NCI-H1417 treated with DMSO at 0.1 percent for 48 hours (cell line): ENCODE measurements at regions not wholly inside any gene's neighbourhood (a gene's known extent, or its start where the extent isn't known, plus 50 kb on each side); places are given as distances from the start of the nearest gene placed in this dataset.
"Not testable (repeated sequence)": the region's sequence is repeated elsewhere in the genome, so short reads cannot be mapped to it uniquely, and the experiment has no call there.

ENCODE experiments used
- DNase-seq: peaks from one replicate; lab custom pipeline; 2025; lab: John Stamatoyannopoulos, UW

GRCh38 chr10:108544500-108545120 lies 1378.7 kb downstream of the XPNPEP1 start:
- DNase-seq: no peak

- DNase-seq: not testable (repeated sequence)
These were observed 1369.0 kb upstream of the SORCS1 start for GRCh38 chr10:108533551-108533950.

DNA sequence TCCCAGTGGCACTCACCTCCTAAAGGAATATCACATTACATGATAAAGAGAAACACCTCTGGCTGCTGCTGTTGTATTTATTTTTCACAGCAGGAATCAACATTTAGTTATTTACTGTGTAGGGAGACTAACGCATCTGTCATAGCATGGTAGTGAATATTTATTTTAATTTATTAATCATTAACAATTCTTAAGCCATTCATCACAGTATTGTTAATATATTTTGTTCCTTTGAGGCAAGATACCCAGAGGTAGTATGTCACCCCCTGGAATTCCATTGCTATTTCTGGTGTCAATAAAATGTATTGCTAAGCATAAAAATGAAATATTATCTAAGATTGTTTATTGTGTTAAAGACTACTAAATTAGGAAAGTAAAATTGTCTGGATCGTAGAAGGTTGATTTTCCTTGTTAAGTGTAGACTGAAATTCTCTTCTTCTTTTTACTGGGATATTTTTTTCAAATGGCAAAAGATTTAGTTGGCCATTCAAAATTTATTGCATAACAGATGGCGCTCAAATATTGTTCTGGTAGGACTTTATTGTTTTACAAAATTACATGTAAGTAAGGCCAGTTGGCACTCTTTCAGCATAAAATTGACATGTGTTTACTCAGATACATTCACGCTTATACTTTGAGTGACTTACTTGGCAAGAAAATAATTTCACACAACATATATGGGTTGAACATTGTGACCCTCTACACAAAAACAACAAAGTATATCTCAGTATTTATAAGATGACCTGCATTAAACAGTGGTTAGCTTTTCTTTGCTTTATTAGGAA lies 1358.7 kb upstream of the SORCS1 start:
- no peak for DNase-seq

DNA sequence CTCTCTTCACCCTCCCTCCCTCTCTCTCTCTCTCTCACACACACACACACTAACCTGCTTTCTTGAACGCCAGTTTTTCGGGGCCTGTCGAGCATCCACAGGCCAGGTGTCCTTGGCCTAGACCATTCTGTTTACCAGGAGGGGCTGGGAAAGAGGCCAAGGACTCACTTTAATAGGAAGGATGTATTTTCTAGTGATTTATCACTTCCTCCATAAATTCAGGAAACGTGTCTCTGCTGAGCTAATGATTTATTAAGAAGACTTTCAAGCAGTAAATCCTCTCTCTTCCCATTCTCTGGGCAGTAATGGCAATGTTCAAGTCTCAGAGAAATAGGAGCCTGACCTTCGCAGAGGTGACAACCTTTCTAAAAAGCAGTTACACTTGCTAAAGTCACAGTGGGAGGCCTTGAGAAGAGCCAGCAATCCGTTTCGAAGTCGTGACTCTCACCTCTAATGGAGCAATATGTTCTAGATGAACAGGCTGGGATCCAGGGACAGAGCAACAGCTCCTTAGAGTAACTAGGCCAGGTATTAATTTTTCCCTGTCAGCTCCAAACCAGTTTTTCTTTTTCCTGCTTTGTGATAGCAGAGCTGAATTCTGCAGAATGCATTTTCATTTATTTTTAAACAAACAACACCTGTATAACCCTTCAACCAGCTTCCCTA lies 1357.5 kb upstream of the SORCS1 start:
- no peak for DNase-seq

DNA sequence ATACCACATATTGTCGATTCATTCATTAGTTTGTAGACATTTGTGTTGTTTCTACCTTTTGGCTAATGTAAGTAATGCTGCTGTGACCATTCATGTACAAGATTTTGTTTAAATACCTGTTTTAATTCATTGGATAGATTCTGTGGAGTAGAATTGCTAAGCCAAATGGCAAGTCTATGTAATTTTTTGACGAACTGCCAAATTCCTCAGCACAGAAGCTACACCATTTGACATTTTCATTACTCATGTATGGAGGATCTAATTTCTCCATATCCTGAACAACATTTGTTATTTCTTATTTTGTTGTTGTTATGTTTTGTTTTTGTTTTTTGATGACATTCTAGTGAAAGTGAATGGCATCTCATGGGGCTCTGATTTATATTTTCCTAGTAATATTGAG lies 1351.3 kb upstream of the SORCS1 start:
- DNase-seq: no peak

DNA sequence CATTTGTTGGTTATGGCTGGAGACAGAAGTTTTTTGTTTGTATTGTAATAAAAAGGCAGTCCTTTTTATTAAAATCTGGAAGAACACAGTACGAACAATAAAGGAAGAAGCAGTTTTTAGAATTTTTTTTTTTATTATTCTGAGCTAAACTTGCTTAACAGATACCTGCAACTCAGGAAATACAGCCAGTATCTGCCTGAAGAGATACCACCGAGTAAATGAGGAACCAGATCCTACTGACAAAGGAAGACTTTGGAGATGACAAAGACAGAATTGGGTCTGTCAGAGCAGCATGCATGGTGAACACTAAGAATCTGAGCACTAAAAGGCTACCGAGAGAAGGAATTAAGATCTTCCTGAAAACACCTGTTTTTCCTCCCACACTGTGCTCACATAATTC lies 1335.9 kb upstream of the SORCS1 start:
- DNase-seq: no peak

- no peak for DNase-seq
These were observed 1331.6 kb upstream of the SORCS1 start for GRCh38 chr10:108496106-108496505.

DNA sequence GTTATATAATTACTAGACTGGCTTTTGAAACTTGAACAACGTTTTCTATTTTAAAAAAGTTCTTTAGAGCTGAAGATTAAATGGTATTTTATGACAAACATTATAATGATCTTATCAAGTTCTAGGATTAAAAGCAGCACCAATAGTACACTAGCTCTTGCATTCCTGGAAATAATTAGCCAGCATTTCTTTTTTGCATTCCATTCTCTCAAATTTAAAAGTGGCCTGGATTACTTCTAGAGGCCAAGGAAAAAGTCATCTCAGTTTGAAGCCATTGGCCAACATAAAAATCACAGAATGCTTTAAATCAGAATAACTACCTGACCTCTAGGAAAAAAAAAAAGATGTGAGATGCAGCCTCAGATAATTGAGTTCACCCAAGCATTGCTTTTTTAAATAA lies 1326.4 kb upstream of the SORCS1 start:
- no peak for DNase-seq

DNA sequence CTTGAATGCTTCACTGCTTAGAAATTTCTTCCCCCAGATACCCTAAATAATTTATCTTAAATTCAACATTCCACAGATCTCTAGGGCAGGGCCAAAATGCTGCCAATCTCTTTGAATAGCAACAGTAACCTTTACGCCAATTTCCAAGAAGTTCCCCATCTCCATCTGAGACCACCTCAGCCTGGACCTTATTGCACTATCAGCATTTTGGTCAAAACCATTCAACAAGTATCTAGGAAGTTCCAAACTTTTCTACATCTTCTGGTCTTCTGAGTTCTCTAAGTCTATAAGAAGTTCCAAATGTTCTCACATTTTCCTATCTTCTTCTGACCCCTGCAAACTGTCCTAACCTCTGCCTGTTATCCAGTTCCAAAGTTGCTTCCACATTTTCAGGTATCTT lies 1306.9 kb upstream of the SORCS1 start:
- no peak for DNase-seq

DNA sequence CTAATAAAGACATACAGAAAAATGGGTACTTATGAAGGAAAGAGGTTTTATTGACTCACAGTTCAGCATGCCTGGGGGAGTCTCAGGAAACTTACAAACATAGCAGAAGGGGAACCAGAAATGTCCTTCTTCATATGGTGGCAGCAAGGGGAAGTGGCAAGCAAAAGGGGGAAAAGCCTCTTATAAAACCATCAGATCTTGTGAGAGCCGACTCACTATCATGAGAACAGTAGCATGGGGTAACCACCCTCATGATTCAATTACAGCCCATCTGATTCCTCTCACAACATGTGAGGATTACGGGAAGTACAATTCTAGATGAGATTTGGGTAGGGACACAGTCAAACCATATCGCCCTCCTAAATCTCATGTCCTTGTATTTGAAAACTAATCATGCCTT lies 1305.4 kb upstream of the SORCS1 start:
- no peak for DNase-seq

DNA sequence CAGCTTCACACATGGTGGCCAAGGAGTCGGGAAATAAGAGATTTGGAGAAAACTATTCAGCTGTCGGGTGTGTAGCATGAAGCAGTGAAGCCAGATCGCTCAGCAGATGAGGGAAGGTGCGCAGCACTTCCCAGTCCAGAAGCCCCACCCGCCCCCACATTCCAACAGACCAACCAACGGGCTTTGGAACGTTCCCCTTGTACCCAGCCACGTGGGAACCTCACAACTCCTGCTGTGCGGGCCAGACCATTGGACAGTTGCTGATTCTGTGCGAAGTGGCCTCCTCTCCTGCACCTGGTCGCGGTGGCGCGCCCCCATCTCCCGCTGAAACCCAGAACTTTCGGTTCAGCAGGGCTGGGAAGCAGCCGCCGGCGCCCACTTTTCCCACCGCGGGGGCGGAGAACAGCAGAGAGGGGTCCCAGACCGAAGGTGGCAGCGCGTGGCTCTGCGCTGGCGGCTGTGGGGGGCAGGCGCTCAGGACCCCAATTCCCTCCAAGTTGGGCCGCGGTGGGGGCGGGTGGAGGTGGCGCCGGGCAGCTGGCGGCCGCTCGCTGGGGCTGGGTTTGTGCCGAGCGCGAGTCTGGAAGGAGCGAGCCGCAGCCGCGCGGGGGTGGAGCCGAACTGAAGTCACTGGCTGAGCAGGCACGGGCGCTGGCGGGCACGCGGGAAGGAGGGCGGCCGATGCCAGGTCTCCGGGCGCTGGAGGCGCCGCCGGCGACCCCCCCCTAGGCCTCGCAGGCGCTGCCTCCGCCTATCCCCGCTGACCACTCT lies 1301.5 kb upstream of the SORCS1 start:
- DNase-seq: no peak

DNA sequence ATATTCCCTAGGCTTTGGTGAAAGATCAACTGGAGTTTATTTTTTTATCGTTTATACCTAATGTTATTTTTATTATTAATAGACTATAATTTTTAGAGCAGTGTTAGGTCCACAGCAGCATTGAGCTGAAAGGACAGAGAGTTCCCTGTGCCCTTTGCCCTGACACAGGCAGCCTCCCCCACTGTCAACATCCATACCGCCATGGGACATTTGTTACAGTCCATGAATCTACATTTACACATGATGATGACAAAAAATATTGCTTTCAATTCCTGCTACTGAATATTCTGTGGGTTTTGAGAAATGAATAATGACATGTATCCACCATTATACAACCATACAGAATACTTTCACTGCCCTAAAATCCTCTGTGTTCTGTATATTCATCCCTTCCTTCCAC lies 1297.5 kb upstream of the SORCS1 start:
- no peak for DNase-seq

DNA sequence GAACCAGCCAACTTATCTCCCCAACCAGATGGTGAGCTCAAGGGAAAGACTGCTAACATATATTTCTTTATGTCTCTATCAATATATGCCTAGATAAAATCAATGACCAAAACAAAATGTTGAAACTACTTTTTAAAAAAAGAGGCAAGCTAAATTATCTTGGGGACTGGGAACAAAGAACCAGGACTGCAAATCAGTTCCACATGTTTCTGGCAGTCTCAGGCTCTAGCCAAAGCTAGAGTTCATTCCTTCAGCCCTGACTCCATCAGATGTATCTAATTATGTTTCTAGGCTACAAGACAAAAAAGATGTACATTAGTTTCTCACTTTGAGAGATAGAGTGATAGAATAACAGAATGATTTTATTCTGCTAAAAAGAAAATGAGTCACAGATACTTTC lies 1290.3 kb upstream of the SORCS1 start:
- no peak for DNase-seq

DNA sequence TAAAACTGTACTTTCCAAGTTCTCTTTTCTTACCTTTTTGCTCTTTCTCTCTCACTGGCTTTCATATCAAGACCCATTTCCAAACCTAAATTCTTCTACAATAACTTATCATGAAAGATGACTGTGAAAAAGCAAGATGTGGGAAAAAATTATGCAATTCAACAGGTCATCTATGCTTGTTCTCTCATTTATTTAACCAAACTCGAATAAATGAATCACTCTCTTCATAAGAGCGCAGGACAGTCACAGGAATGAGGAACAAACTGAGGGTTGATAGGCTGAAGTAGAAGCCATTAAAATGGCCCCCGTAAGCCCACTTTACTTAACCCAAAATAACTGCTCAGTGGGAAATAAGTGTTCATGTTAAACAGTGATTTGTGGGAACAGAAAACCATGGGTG lies 1289.7 kb upstream of the SORCS1 start:
- DNase-seq: no peak

- no peak for DNase-seq
These were observed 1288.7 kb upstream of the SORCS1 start for GRCh38 chr10:108453166-108453565.

DNA sequence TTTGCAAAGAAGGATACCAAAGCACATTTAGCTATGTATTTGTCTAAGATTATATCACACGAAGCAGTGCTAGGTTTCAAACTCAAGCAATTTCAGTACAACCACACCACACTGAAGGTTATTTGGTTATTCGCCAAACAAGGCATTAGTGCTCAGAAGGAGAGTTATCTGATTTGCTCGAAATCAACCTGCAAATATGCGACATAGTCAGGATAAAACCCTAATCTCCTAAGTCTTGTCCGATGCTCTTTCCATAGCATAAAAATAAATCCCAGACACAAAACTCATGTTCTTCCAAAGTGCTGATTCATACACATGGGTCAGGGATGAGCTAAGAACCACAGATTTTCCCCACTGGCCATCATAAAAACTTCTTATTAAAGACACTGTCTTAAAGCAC lies 1288.0 kb upstream of the SORCS1 start:
- no peak for DNase-seq

DNA sequence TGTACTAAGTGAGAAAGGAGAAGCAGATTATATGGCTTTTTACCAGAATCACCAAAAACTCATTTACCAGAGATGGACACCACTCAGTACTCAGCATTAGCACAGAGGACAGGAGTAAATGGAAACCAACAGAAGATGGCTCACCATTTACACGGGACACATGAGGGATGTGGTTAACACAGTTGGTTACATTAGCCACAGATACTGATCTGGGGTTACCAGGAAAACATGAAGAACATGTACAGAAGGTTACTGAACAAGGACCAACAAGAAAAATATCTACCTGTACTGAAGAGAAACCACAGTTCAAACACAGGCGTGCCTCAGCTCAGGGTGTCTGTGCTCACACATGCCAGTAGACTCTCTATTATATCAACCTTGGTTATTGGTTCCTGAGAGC lies 1285.8 kb upstream of the SORCS1 start:
- no peak for DNase-seq

DNA sequence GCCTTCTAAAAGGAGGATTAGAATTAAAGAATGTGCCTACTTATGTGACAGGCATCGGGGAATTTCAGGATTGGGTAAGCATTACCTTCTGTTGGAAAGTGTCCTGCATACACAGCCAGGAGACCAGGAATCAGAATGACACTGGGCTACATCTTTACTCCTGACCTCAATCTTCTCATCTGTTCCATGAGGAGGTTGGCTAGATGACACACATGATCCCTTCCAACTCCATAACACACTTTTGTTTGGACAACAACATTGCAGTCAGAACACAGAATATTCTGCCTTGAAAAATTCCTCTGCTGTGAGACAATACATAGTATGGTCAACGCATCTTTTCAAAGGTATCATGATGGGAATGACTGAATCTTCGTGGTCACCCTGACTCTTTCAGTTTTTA lies 1281.2 kb upstream of the SORCS1 start:
- DNase-seq: no peak

GRCh38 chr10:108443636-108444035 lies 1279.1 kb upstream of the SORCS1 start:
- DNase-seq: no peak

DNA sequence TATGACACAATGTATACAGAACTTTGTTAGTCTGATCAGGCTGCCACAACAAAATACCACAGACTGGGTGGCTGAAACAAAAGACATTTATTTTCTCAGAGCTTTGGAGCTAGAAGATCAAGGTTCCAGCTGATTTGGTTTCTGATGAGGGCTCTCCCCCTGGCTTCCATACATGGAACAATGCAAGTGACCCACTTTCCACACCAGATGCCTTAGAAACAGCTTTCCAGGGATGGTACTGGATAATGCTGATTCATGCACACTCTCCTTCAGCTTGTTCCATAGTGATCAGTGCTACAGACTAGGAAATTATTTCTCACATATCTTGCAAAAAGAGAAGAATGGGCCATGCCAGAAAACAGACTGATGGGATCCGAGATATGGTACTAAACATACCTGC lies 1274.9 kb upstream of the SORCS1 start:
- DNase-seq: no peak

- no peak for DNase-seq
These were observed 1271.6 kb upstream of the SORCS1 start for GRCh38 chr10:108436096-108436495.

DNA sequence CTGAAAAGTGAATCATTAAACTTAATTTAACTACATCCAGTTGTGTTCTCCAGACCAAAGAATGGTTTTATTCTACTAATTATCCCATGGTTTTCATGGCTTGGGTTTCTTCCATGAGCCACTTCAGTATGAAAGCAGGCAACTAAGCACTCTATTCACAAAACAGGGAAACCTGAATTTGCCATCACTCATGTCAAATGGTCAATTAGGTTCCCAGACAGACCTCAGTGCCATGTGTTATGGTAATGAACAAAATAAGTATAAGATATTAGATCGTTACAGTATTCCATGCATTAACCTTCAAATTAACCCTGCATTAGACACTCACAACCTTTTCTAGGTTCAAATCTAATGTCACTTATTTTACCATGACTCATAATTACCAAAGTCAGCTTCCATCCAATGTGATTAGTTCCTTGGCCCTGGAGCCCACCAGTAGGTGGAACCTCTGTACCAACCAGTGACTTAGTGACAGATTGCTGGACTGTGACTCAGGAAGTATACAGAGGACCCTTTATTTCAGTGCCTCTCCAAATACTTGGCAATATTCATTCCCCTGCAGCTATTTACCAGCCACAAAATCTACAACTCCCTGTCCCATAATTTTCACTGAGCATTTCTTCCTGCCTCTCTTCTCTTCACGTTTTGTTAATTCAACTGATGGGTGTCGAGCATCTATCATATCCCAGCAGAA lies 1270.2 kb upstream of the SORCS1 start:
- no peak for DNase-seq
